GM12872 (cell line): ENCODE measurements at regions not wholly inside any gene's neighbourhood (a gene's known extent, or its start where the extent isn't known, plus 50 kb on each side); places are given as distances from the start of the nearest gene placed in this dataset.

ENCODE experiments used
- TF ChIP-seq, protein P1 (sequence below): IDR thresholded peaks from 3 replicates; pipeline ENCODE4 v1.5.1; 2011; ENCODE audit warnings: low read depth, mild to moderate bottlenecking, low read length, moderate library complexity; ENCODE audit not compliant: insufficient read depth

DNA sequence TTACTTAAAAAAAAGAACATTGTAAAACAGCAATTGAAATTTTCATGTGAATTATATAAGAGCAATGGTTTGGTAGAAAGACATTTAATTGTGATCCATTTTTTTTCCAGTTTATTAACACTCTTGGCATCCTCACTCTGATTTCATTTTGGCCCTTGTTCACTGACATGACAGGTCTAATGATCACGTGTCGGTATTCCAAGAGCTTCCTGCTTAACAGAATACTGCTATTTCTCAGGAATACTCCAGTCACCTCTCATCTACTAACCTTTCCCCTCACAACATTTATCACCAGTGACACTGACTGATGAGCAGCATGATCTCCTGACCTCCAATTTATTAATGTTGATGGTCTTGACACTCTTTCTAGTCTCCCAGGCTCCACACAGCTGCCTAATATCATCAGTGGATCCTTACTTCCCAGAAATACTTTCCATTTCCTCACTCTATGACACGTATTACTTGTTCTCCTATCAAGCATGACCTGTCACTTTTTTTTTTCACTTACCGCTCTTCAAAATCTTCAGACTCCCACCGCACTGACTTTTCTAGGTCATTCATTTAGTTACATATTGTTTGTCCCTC lies 847.8 kb upstream of the SLIT2 start:
- TF ChIP-seq, protein P1, sequence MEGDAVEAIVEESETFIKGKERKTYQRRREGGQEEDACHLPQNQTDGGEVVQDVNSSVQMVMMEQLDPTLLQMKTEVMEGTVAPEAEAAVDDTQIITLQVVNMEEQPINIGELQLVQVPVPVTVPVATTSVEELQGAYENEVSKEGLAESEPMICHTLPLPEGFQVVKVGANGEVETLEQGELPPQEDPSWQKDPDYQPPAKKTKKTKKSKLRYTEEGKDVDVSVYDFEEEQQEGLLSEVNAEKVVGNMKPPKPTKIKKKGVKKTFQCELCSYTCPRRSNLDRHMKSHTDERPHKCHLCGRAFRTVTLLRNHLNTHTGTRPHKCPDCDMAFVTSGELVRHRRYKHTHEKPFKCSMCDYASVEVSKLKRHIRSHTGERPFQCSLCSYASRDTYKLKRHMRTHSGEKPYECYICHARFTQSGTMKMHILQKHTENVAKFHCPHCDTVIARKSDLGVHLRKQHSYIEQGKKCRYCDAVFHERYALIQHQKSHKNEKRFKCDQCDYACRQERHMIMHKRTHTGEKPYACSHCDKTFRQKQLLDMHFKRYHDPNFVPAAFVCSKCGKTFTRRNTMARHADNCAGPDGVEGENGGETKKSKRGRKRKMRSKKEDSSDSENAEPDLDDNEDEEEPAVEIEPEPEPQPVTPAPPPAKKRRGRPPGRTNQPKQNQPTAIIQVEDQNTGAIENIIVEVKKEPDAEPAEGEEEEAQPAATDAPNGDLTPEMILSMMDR: no peak

DNA sequence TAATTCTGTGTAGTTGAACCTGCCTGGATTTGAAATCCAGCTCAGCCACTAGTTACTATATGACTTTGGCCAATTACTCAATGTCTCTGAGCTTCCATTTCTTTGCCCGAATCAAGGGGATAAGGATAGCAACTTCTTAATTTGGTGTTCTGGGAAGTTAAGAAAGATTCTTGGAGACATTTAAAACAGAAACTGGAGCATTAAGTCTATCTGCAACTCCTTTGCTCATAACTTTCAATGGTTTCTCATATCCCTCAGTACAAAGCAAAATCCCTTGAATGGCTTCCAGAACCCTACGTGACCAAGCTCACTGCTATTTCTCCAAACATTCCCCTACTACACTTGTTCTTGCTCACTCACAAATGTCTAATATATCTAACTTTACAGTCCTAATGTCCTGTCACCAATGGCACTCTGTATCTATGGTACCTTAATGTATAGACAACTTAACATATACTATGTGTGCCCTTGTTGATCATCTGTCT lies 849.1 kb upstream of the SLIT2 start:
- TF ChIP-seq, protein P1: no peak

DNA sequence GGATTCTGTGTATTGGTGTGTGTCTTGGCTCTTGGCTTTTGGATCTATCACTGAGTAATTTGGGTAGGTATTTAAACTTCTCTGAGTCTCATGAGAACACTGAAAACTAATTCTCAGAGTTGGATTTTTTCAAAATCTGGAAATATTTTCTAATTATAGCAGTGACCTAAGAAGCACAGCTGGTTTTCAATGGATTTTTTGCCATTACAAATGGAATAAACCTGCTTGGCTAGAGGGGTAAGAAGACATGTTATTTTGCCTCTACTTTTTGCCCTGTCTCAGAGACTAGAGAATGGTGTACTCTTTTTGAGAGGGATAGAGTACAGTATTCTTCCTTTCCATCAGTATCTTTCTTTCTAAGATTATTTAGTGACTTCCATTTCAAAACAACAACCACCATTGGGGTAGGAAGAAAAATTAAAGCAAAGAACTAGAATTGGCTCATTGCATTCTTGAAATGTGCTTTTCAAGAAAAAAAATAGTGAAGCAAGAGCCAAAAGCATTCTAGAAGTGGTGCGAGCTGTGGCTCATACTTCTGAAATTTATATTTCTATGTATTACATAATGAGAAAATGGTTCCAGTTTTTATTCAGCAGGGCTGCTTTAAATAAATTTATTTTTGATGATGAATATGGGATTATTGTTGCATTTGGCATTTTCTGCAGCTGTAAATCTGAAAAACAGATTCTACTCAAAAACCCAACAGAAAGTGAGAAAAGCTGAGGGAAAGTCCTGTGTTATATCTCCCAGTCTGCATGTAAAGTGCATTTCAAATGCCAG lies 850.2 kb upstream of the SLIT2 start:
- TF ChIP-seq, protein P1: no peak

DNA sequence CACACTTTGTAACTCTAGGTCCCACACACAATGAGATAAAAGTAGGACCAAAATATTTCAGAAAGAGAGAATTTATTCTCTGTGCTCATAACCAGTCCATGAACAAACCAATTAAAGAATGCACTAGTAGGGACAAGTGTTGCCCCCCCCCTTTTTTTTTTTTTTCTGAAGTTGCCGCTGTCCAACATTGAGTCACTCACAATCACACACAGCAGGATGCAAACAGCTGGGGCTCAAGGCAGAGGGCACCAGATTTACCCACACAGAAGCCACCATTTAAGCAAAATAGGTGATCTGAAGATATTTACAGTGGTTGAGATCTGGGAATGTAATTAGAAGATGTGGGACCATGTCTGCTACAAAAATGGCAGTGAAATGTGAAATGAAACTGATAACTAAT lies 850.9 kb upstream of the SLIT2 start:
- TF ChIP-seq, protein P1: no peak

DNA sequence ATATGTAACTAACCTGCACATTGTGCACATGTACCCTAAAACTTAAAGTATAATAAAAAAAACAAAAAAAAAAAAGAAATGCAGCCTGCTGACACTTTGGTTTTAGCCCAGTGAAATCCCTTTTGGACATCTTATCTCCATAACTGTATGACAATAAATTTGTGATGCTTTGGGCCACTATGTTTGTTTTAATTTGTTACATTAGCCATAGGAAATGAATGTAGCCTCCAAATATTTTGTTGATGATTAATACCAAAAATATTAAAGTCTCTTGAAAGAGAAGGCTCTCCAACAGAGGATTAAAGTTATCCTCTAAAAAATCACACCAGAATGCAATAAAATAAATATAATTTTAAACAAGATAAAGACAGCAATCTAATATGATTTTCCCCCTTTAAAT lies 852.7 kb upstream of the SLIT2 start:
- TF ChIP-seq, protein P1: no peak

DNA sequence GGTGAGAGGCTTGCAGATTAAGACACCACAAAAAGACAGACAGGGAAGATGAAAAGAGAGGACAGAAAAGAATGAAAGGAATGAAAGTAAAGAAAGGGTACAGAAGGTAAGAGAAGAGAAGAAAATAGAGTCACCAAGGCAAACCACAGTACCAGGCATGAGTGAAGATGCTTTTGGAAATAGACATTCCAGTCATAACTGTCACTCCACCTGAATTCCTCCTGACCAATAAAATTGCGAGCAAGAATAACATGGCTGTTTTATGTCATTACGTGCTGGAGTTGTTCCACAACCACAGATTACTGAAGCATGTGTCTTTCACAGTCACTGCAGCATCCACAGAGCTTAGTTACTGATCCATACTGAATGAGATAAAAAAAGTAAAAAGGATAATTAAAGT lies 864.9 kb upstream of the SLIT2 start:
- TF ChIP-seq, protein P1: no peak

DNA sequence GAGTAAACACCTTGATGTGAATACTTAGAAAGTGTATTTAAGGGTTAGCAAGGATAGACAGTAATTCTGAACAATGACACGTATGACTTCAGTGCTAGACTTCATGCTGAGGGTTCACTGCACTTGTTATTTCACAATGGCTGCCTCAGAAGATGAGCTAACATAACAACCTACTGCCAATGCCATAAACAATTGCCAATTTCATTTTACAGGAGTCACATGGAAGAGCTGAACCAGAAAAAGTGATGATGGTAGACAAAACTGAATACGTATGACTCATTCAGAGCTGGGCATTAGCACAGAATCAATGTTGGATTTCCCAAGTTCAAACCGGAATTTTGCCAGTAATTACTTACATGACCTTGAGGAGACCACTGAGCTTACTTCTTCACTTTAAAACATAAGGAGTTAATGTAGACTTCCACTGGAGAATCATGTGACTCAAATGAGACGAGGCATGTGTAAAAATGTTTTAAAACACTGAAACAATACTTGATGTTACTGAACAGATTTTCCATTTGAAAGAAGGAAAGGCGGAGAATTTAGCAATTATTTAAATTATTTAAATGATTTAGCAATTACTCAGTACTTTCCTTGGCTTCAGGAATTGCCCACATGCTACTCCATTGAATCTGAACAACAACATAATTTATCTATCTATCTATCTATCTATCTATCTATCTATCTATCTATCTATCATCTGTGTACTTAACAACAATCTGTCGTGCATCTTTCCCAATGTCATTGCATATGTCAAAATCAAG lies 868.5 kb upstream of the SLIT2 start:
- TF ChIP-seq, protein P1: no peak
